Renal pelvis (tissue), 1 donor: ENCODE measurements at regions not wholly inside any gene's neighbourhood (a gene's known extent, or its start where the extent isn't known, plus 50 kb on each side); places are given as distances from the start of the nearest gene placed in this dataset.
"Not testable (repeated sequence)": the region's sequence is repeated elsewhere in the genome, so short reads cannot be mapped to it uniquely, and the experiment has no call there.

Source experiments
- DNase-seq: peaks from one replicate; pipeline ENCODE4 v3.0.0-alpha.2; 2013

- DNase-seq, result no peak
Measured at GRCh38 chr2:242004223-242004901, 134.8 kb downstream of the RTP5 start.

- DNase-seq, result no peak
Measured at GRCh38 chr2:242004902-242005230, 135.3 kb downstream of the RTP5 start.

- not testable (repeated sequence) for DNase-seq
Measured at GRCh38 chr2:242006091-242006634, 136.6 kb downstream of the RTP5 start.

GRCh38 chr2:242008908-242009307 lies 139.4 kb downstream of the RTP5 start:
- DNase-seq, result not testable (repeated sequence)

- not testable (repeated sequence) for DNase-seq
Measured at GRCh38 chr2:242009846-242010245, 140.3 kb downstream of the RTP5 start.

- not testable (repeated sequence) for DNase-seq
Measured at GRCh38 chr2:242010252-242011166, 141.0 kb downstream of the RTP5 start.

GRCh38 chr2:242011167-242011513 lies 141.6 kb downstream of the RTP5 start:
- DNase-seq, result no peak

GRCh38 chr2:242011516-242011915 lies 142.0 kb downstream of the RTP5 start:
- no peak for DNase-seq

GRCh38 chr2:242011991-242012764 lies 142.6 kb downstream of the RTP5 start:
- no peak for DNase-seq

GRCh38 chr2:242012956-242013764 lies 143.6 kb downstream of the RTP5 start:
- DNase-seq, result no peak

GRCh38 chr2:242013771-242014170 lies 144.2 kb downstream of the RTP5 start:
- no peak for DNase-seq

- no peak for DNase-seq
Measured at GRCh38 chr2:242015108-242016065, 145.9 kb downstream of the RTP5 start.

- no peak for DNase-seq
Measured at GRCh38 chr2:242017086-242017485, 147.6 kb downstream of the RTP5 start.

GRCh38 chr2:242018416-242018815 lies 148.9 kb downstream of the RTP5 start:
- not testable (repeated sequence) for DNase-seq

GRCh38 chr2:242019344-242019743 lies 149.8 kb downstream of the RTP5 start:
- DNase-seq, result no peak

GRCh38 chr2:242020196-242021004 lies 150.9 kb downstream of the RTP5 start:
- no peak for DNase-seq

GRCh38 chr2:242022550-242023290 lies 153.2 kb downstream of the RTP5 start:
- no peak for DNase-seq

- no peak for DNase-seq
Measured at GRCh38 chr2:242024751-242025355, 155.3 kb downstream of the RTP5 start.
